ENCODE measurements at regions not wholly inside any gene's neighbourhood (a gene's known extent, or its start where the extent isn't known, plus 50 kb on each side); places are given as distances from the start of the nearest gene placed in this dataset.

GRCh38 chr7:26443751-26444150 lies 152.1 kb downstream of the SNX10 start:
- in situ Hi-C loops (cut with MboI; ENCODE audit: low sequenced_read_pairs), result no loop called here

More at GRCh38 chr7:26443751-26444150, 152.1 kb downstream of the SNX10 start:
- H2BK20ac ChIP-seq (ENCODE audit: low read depth, low read length), result no peak overlapping the region
- no peak overlapping the region for H3K18ac ChIP-seq (ENCODE audit: low read depth, low read length)
- ChIA-PET POLR2A (ENCODE audit: unreplicated experiment) (no interaction called here), CTCF (no interaction called here)
- dilution Hi-C loops (cut with HindIII; ENCODE audit: low sequenced_read_pairs, unreplicated experiment) (no loop called here), intact Hi-C loops (cut with micrococcal nuclease) (no loop called here)
- H3K27ac ChIP-seq (ENCODE audit: insufficient read depth, low read length), result no peak overlapping the region
- no peak overlapping the region for H2AK5ac ChIP-seq (ENCODE audit: low read depth, low read length)
- H2BK5ac ChIP-seq (ENCODE audit: low read depth, low read length, poor library complexity, severe bottlenecking), result no peak overlapping the region
- no peaks in the 10 kb centered on the region for H3K27me3 ChIP-seq (ENCODE audit: control insufficient read depth, insufficient read depth, low read length)
- H3K79me1 ChIP-seq (ENCODE audit: low read depth in 1 of 2, low read length in 2 of 2), result no peaks in the 10 kb centered on the region
- no peaks in the 10 kb centered on the region for H3K9me1 ChIP-seq (ENCODE audit: insufficient read depth, low read length)
- no peak overlapping the region for H3K4me3 ChIP-seq (ENCODE audit: insufficient read depth, low read depth, low read length)
- no peak overlapping the region for H3K9ac ChIP-seq (ENCODE audit: low read depth, low read length)
- no peak overlapping the region for H2AK9ac ChIP-seq (replicated peaks; ENCODE audit: low read depth, low read length, poor library complexity)
- no peaks in the 10 kb centered on the region for H3K4me1 ChIP-seq (ENCODE audit: control insufficient read depth, insufficient read depth, low read length)
- H2AFZ ChIP-seq (replicated peaks; ENCODE audit: low read length, poor library complexity), result no peak overlapping the region
- no peak overlapping the region for H4K5ac ChIP-seq (ENCODE audit: low read depth, low read length)
- no peak overlapping the region for H2BK15ac ChIP-seq (ENCODE audit: low read depth, low read length)
- no peak overlapping the region for H3K4ac ChIP-seq (ENCODE audit: low read depth, low read length)
- TF ChIP-seq BHLHE40 (IDR thresholded peaks at IDR 0.05; ENCODE audit: low read depth, low read length), result no peak
- TF ChIP-seq MXI1 (IDR thresholded peaks at IDR 0.05; ENCODE audit: borderline replicate concordance, low read depth, low read length), result no peak
- no peak for TF ChIP-seq FOS (IDR thresholded peaks at IDR 0.05; ENCODE audit: low read depth, low read length)
- no peak for TF ChIP-seq CEBPB (IDR thresholded peaks at IDR 0.05; ENCODE audit: low read depth, low read length)
- TF ChIP-seq, protein P1, sequence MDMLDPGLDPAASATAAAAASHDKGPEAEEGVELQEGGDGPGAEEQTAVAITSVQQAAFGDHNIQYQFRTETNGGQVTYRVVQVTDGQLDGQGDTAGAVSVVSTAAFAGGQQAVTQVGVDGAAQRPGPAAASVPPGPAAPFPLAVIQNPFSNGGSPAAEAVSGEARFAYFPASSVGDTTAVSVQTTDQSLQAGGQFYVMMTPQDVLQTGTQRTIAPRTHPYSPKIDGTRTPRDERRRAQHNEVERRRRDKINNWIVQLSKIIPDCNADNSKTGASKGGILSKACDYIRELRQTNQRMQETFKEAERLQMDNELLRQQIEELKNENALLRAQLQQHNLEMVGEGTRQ (IDR thresholded peaks at IDR 0.05; ENCODE audit: low read depth, low read length), result no peak
- TF ChIP-seq NFE2L2 (IDR thresholded peaks at IDR 0.05; ENCODE audit: low read depth, low read length), result no peak
- TF ChIP-seq, protein P2, sequence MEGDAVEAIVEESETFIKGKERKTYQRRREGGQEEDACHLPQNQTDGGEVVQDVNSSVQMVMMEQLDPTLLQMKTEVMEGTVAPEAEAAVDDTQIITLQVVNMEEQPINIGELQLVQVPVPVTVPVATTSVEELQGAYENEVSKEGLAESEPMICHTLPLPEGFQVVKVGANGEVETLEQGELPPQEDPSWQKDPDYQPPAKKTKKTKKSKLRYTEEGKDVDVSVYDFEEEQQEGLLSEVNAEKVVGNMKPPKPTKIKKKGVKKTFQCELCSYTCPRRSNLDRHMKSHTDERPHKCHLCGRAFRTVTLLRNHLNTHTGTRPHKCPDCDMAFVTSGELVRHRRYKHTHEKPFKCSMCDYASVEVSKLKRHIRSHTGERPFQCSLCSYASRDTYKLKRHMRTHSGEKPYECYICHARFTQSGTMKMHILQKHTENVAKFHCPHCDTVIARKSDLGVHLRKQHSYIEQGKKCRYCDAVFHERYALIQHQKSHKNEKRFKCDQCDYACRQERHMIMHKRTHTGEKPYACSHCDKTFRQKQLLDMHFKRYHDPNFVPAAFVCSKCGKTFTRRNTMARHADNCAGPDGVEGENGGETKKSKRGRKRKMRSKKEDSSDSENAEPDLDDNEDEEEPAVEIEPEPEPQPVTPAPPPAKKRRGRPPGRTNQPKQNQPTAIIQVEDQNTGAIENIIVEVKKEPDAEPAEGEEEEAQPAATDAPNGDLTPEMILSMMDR (conservative IDR thresholded peaks at IDR 0.05; ENCODE audit: low read depth, low read length), result no peak
- no peak for TF ChIP-seq ELK1 (IDR thresholded peaks at IDR 0.05; ENCODE audit: borderline replicate concordance, low read depth, low read length)
- no peak for TF ChIP-seq RFX5 (IDR thresholded peaks at IDR 0.05; ENCODE audit: low read depth, low read length)
- no peak for TF ChIP-seq MAZ (IDR thresholded peaks at IDR 0.05; ENCODE audit: borderline replicate concordance, low read depth, low read length)
- TF ChIP-seq MAFK (IDR thresholded peaks at IDR 0.05; ENCODE audit: low read depth, low read length), result no peak
- no peak for TF ChIP-seq SMC3 (IDR thresholded peaks at IDR 0.05; ENCODE audit: low read depth, low read length)
- no peak for TF ChIP-seq RCOR1 (IDR thresholded peaks at IDR 0.05; ENCODE audit: insufficient replicate concordance, low read length)
- TF ChIP-seq RAD21 (IDR thresholded peaks at IDR 0.05; ENCODE audit: low read length), result no peak
- no peak overlapping the region for H4K91ac ChIP-seq (ENCODE audit: insufficient read depth, low read depth, low read length)
- WGBS, 2 experiments (ENCODE audit: extremely low coverage in 2 of 2, insufficient read length in 1 of 2), result no CpG with 5 or more reads among the region's 4 CpGs
- H3K4me2 ChIP-seq (ENCODE audit: low read depth, low read length), result no peak overlapping the region
- no peak for DNase-seq
- no peak overlapping the region for H3K56ac ChIP-seq (ENCODE audit: extremely low read depth, insufficient read depth, low read length)
- no peak overlapping the region for H3K23ac ChIP-seq (ENCODE audit: low read depth, low read length)
- H4K8ac ChIP-seq (ENCODE audit: low read depth in 2 of 2, low read length in 2 of 2), result no peak overlapping the region
- no peaks in the 10 kb centered on the region for H4K20me1 ChIP-seq (ENCODE audit: insufficient read depth, low read length)
- H3K9me3 ChIP-seq (ENCODE audit: control insufficient read depth, insufficient read depth, low read length), result no peaks in the 10 kb centered on the region
- ATAC-seq (ENCODE audit: low read depth), result no peak
- H3K14ac ChIP-seq (replicated peaks; ENCODE audit: low read depth, low read length), result no peak overlapping the region
- H2BK120ac ChIP-seq (ENCODE audit: low read depth, low read length), result no peak overlapping the region
- no peaks in the 10 kb centered on the region for H3K36me3 ChIP-seq (ENCODE audit: control insufficient read depth, insufficient read depth, low read length)
- no TSS peak for BruUV-seq (replicated peaks)
